Stimulated activated CD8-positive, alpha-beta memory T cell treated with anti-CD3 and anti-CD28 coated beads, Interleukin-2, amount 100 ng/mL, for 48 hours (primary cell): ENCODE measurements at regions not wholly inside any gene's neighbourhood (a gene's known extent, or its start where the extent isn't known, plus 50 kb on each side); places are given as distances from the start of the nearest gene placed in this dataset.
A peak's percentile ranks its signal among the peaks of the same experiment; 100 is the strongest.
"Not testable (repeated sequence)": the region's sequence is repeated elsewhere in the genome, so short reads cannot be mapped to it uniquely, and the experiment has no call there.

ENCODE experiments used
- DNase-seq, 2 donors: peaks; one replicate each; pipeline ENCODE4 v3.0.0-alpha.2; 2020; ENCODE audit warnings: low read depth in 2 of 2

GRCh38 chr1:222416001-222416791 is 131.7 kb downstream of the HHIPL2 start:
- peak in 1 of 2 donors; percentile 12 for DNase-seq

- DNase-seq = no peak
Measured at GRCh38 chr1:222415441-222415840, 132.5 kb downstream of the HHIPL2 start.

GRCh38 chr1:222413991-222414549 is 133.8 kb downstream of the HHIPL2 start:
- no peak for DNase-seq

GRCh38 chr1:222413436-222413835 is 134.5 kb downstream of the HHIPL2 start:
- no peak for DNase-seq

GRCh38 chr1:222404710-222405109 is 143.2 kb downstream of the HHIPL2 start:
- DNase-seq = no peak

GRCh38 chr1:222399197-222399596 is 148.7 kb downstream of the HHIPL2 start:
- no peak for DNase-seq

- DNase-seq = no peak
Measured at GRCh38 chr1:222394224-222394623, 153.7 kb downstream of the HHIPL2 start.

- DNase-seq = no peak
Measured at GRCh38 chr1:222392556-222392955, 155.3 kb downstream of the HHIPL2 start.

GRCh38 chr1:222390181-222390580 is 157.7 kb downstream of the HHIPL2 start:
- DNase-seq = no peak

- no peak for DNase-seq
Measured at GRCh38 chr1:222387007-222387814, 160.7 kb downstream of the HHIPL2 start.

GRCh38 chr1:222385955-222386354 is 161.9 kb downstream of the HHIPL2 start:
- no peak for DNase-seq

- no peak for DNase-seq
Measured at GRCh38 chr1:222385262-222385661, 162.6 kb downstream of the HHIPL2 start.

- DNase-seq = no peak
Measured at GRCh38 chr1:222384531-222384930, 163.4 kb downstream of the HHIPL2 start.

GRCh38 chr1:222382171-222382570 is 165.7 kb downstream of the HHIPL2 start:
- DNase-seq = no peak

GRCh38 chr1:222377428-222378088 is 170.3 kb downstream of the HHIPL2 start:
- DNase-seq = no peak

GRCh38 chr1:222376791-222377190 is 171.1 kb downstream of the HHIPL2 start:
- not testable (repeated sequence) for DNase-seq

- no peak for DNase-seq
Measured at GRCh38 chr1:222375701-222376100, 172.2 kb downstream of the HHIPL2 start.

- DNase-seq = no peak
Measured at GRCh38 chr1:222373831-222374602, 173.9 kb downstream of the HHIPL2 start.

GRCh38 chr1:222373216-222373615 is 174.7 kb downstream of the HHIPL2 start:
- DNase-seq = no peak

- DNase-seq = no peak
Measured at GRCh38 chr1:222372221-222372620, 175.7 kb downstream of the HHIPL2 start.

- DNase-seq = no peak
Measured at GRCh38 chr1:222370913-222371675, 176.8 kb downstream of the HHIPL2 start.
